ENCODE measurements at regions not wholly inside any gene's neighbourhood (a gene's known extent, or its start where the extent isn't known, plus 50 kb on each side); places are given as distances from the start of the nearest gene placed in this dataset.

DNA sequence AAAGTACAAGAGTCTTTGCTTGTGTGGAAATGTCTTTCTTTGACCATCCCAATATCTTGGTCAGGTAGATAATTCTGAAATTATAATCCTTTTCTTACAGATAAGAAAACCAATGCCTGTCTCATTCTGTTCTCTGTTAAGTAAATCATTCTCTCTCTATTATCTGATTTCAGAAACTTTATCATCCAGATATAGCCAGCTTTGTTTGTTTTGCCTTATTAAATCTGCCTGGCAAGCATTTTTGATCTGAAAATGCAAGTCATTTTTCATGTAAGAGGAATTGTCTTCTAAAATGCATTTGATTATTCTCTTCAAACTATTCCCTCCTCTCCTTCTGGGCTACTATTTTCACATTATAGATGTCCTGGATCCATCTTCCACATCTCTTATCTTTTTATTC, 625.5 kb downstream of the CCDC171 start:
- FAIRE-seq, result no peak
- dilution Hi-C loops (cut with MboI; ENCODE audit: extremely low pct_ligation_motif_present, low sequenced_read_pairs), result no loop called here

GRCh38 chr9:16179566-16179965, 626.7 kb downstream of the CCDC171 start:
- no peak overlapping the region for H3K9ac ChIP-seq (ENCODE audit: control insufficient read depth, extremely low read depth, insufficient read depth, low read length)
- H3K4me3 ChIP-seq (ENCODE audit: control insufficient read depth in 2 of 3, extremely low read depth in 1 of 3, insufficient read depth in 2 of 3, low read depth in 1 of 3, low read length in 3 of 3), result no peak overlapping the region
- FAIRE-seq (no peak), DNase-seq (ENCODE audit: low read depth, low spot score) (no peak)
- no peaks in the 10 kb centered on the region for H3K27me3 ChIP-seq (ENCODE audit: control insufficient read depth, extremely low read depth, insufficient read depth, low read length)
- H3K4me2 ChIP-seq (ENCODE audit: control insufficient read depth, extremely low read depth, insufficient read depth, low read depth, low read length), result no peak overlapping the region
- H3K9me3 ChIP-seq (ENCODE audit: control insufficient read depth, low read depth, low read length), result no peaks in the 10 kb centered on the region
- dilution Hi-C loops (cut with MboI; ENCODE audit: extremely low pct_ligation_motif_present, low sequenced_read_pairs), result no loop called here
- no peaks in the 10 kb centered on the region for H3K4me1 ChIP-seq (ENCODE audit: control insufficient read depth, extremely low read depth, insufficient read depth, low read length)
- no peak overlapping the region for H2AFZ ChIP-seq (ENCODE audit: control insufficient read depth, low read length)
- no peak overlapping the region for H3K27ac ChIP-seq (ENCODE audit: control insufficient read depth, insufficient read depth, low read length)
- H3K79me2 ChIP-seq (ENCODE audit: control insufficient read depth, insufficient read depth, low read length), result no peaks in the 10 kb centered on the region
- no peaks in the 10 kb centered on the region for H3K9me1 ChIP-seq (ENCODE audit: control insufficient read depth, extremely low read depth, insufficient read depth, low read length)
- H4K20me1 ChIP-seq (ENCODE audit: control insufficient read depth, extremely low read depth, insufficient read depth, low read length), result no peaks in the 10 kb centered on the region
- no peak for TF ChIP-seq CTCF (optimal IDR thresholded peaks at IDR 0.05 in 1 of 3, IDR thresholded peaks at IDR 0.05 in 1 of 3, conservative IDR thresholded peaks at IDR 0.05 in 1 of 3; ENCODE audit: extremely low read depth in 1 of 3, insufficient read depth in 2 of 3, low read length in 3 of 3)
- no peak for TF ChIP-seq EZH2 (IDR thresholded peaks at IDR 0.05; ENCODE audit: low read length)
- H3K36me3 ChIP-seq (ENCODE audit: control insufficient read depth in 2 of 2, extremely low read depth in 1 of 2, insufficient read depth in 2 of 2, low read length in 2 of 2), result no peaks in the 10 kb centered on the region

More for the DNA sequence above, 625.5 kb downstream of the CCDC171 start:
- Histone ChIP-seq H3K79me2 (ENCODE audit: control insufficient read depth, insufficient read depth, low read length) (no peaks in the 10 kb centered on the region), H3K4me2 (ENCODE audit: control insufficient read depth, extremely low read depth, insufficient read depth, low read depth, low read length) (no peak overlapping the region), H2AFZ (ENCODE audit: control insufficient read depth, low read length) (no peak overlapping the region), H3K27me3 (ENCODE audit: control insufficient read depth, extremely low read depth, insufficient read depth, low read length) (no peaks in the 10 kb centered on the region), H3K4me3 (ENCODE audit: control insufficient read depth in 2 of 3, extremely low read depth in 1 of 3, insufficient read depth in 2 of 3, low read depth in 1 of 3, low read length in 3 of 3) (no peak overlapping the region), H4K20me1 (ENCODE audit: control insufficient read depth, extremely low read depth, insufficient read depth, low read length) (no peaks in the 10 kb centered on the region), H3K27ac (ENCODE audit: control insufficient read depth, insufficient read depth, low read length) (no peak overlapping the region), H3K9me3 (ENCODE audit: control insufficient read depth, low read depth, low read length) (no peaks in the 10 kb centered on the region), H3K36me3 (ENCODE audit: control insufficient read depth in 2 of 2, extremely low read depth in 1 of 2, insufficient read depth in 2 of 2, low read length in 2 of 2) (no peaks in the 10 kb centered on the region), H3K9ac (ENCODE audit: control insufficient read depth, extremely low read depth, insufficient read depth, low read length) (no peak overlapping the region), H3K4me1 (ENCODE audit: control insufficient read depth, extremely low read depth, insufficient read depth, low read length) (no peaks in the 10 kb centered on the region), H3K9me1 (ENCODE audit: control insufficient read depth, extremely low read depth, insufficient read depth, low read length) (no peaks in the 10 kb centered on the region)
- DNase-seq (ENCODE audit: low read depth, low spot score), result no peak
- TF ChIP-seq EZH2 (IDR thresholded peaks at IDR 0.05; ENCODE audit: low read length) (no peak), CTCF (optimal IDR thresholded peaks at IDR 0.05 in 1 of 3, IDR thresholded peaks at IDR 0.05 in 1 of 3, conservative IDR thresholded peaks at IDR 0.05 in 1 of 3; ENCODE audit: extremely low read depth in 1 of 3, insufficient read depth in 2 of 3, low read length in 3 of 3) (no peak)
